ENCODE measurements at regions not wholly inside any gene's neighbourhood (a gene's known extent, or its start where the extent isn't known, plus 50 kb on each side); places are given as distances from the start of the nearest gene placed in this dataset.

GRCh38 chr7:51705701-51706100 lies 389.1 kb upstream of the COBL start:
- H3K36me3 ChIP-seq (ENCODE audit: control insufficient read depth, insufficient read depth, low read length): no peaks in the 10 kb centered on the region
- Mint-ChIP-seq H3K9me3 (no peaks in the 10 kb centered on the region), H3K4me1 (peaks cover 6% of the 10 kb centered on the region), H3K27ac (no peak overlapping the region), H3K36me3 (ENCODE audit: low read depth) (no peaks in the 10 kb centered on the region), H3K4me3 (no peak overlapping the region), H3K27me3 (ENCODE audit: insufficient read depth) (no peaks in the 10 kb centered on the region)
- no peaks in the 10 kb centered on the region for H3K4me1 ChIP-seq (ENCODE audit: control insufficient read depth, insufficient read depth, low read length)
- peaks cover 4% of the 10 kb centered on the region for H3K9me3 ChIP-seq (ENCODE audit: control insufficient read depth, low read length)
- 85 to 100% methylated on average over 1 to 3 of the region's 3 CpGs for WGBS, 2 experiments (ENCODE audit: insufficient coverage in 1 of 2, insufficient read length in 1 of 2)
- TF ChIP-seq CTCF (conservative IDR thresholded peaks at IDR 0.05): no peak
- no peak overlapping the region for H3K9ac ChIP-seq (ENCODE audit: extremely low read depth, low read length, poor library complexity, severe bottlenecking)
- no peak overlapping the region for H3K27ac ChIP-seq (ENCODE audit: low read depth, low read length)
- H3K27me3 ChIP-seq (ENCODE audit: control insufficient read depth, insufficient read depth, low read length, poor library complexity, severe bottlenecking): no peaks in the 10 kb centered on the region
- DNase-seq: no peak
- no peak overlapping the region for H3K4me3 ChIP-seq (ENCODE audit: low read length)

GRCh38 chr7:51702673-51703072 lies 386.1 kb upstream of the COBL start:
- H3K4me1 ChIP-seq (ENCODE audit: control insufficient read depth, insufficient read depth, low read length): no peaks in the 10 kb centered on the region
- no peak overlapping the region for H3K4me3 ChIP-seq (ENCODE audit: low read length)
- no peaks in the 10 kb centered on the region for H3K36me3 ChIP-seq (ENCODE audit: control insufficient read depth, insufficient read depth, low read length)
- Mint-ChIP-seq H3K27ac (no peak overlapping the region), H3K9me3 (no peaks in the 10 kb centered on the region), H3K4me3 (no peak overlapping the region), H3K27me3 (ENCODE audit: insufficient read depth) (no peaks in the 10 kb centered on the region), H3K36me3 (ENCODE audit: low read depth) (no peaks in the 10 kb centered on the region), H3K4me1 (no peaks in the 10 kb centered on the region)
- H3K27ac ChIP-seq (ENCODE audit: low read depth, low read length): no peak overlapping the region
- no peak overlapping the region for H3K9ac ChIP-seq (ENCODE audit: extremely low read depth, low read length, poor library complexity, severe bottlenecking)
- H3K27me3 ChIP-seq (ENCODE audit: control insufficient read depth, insufficient read depth, low read length, poor library complexity, severe bottlenecking): no peaks in the 10 kb centered on the region
- no peak for TF ChIP-seq CTCF (conservative IDR thresholded peaks at IDR 0.05)
- 86 to 100% methylated on average over 1 to 3 of the region's 3 CpGs for WGBS, 2 experiments (ENCODE audit: insufficient coverage in 1 of 2, insufficient read length in 1 of 2)
- no peak for DNase-seq
- peaks cover 4% of the 10 kb centered on the region for H3K9me3 ChIP-seq (ENCODE audit: control insufficient read depth, low read length)

GRCh38 chr7:51701935-51702334 lies 385.3 kb upstream of the COBL start:
- H3K27ac ChIP-seq (ENCODE audit: low read depth, low read length): no peak overlapping the region
- H3K9ac ChIP-seq (ENCODE audit: extremely low read depth, low read length, poor library complexity, severe bottlenecking): no peak overlapping the region
- no peaks in the 10 kb centered on the region for H3K27me3 ChIP-seq (ENCODE audit: control insufficient read depth, insufficient read depth, low read length, poor library complexity, severe bottlenecking)
- no peaks in the 10 kb centered on the region for H3K4me1 ChIP-seq (ENCODE audit: control insufficient read depth, insufficient read depth, low read length)
- no peaks in the 10 kb centered on the region for H3K4me1 Mint-ChIP-seq
- H3K36me3 Mint-ChIP-seq (ENCODE audit: low read depth): no peaks in the 10 kb centered on the region
- H3K4me3 Mint-ChIP-seq: no peak overlapping the region
- no peak overlapping the region for H3K27ac Mint-ChIP-seq
- H3K9me3 Mint-ChIP-seq: no peaks in the 10 kb centered on the region
- DNase-seq: no peak
- peaks cover 4% of the 10 kb centered on the region for H3K9me3 ChIP-seq (ENCODE audit: control insufficient read depth, low read length)
- TF ChIP-seq CTCF (conservative IDR thresholded peaks at IDR 0.05): no peak
- WGBS, 2 experiments (ENCODE audit: insufficient coverage in 1 of 2, insufficient read length in 1 of 2): no CpG with 5 or more reads among the region's 2 CpGs
- H3K27me3 Mint-ChIP-seq (ENCODE audit: insufficient read depth): no peaks in the 10 kb centered on the region
- H3K36me3 ChIP-seq (ENCODE audit: control insufficient read depth, insufficient read depth, low read length): no peaks in the 10 kb centered on the region
- H3K4me3 ChIP-seq (ENCODE audit: low read length): no peak overlapping the region
